BLaER1 (cell line): ENCODE measurements at regions not wholly inside any gene's neighbourhood (a gene's known extent, or its start where the extent isn't known, plus 50 kb on each side); places are given as distances from the start of the nearest gene placed in this dataset.

ENCODE experiments used
- H3K27ac ChIP-seq: shearing (Covaris generic); formaldehyde crosslinking; 2 replicates; pipeline ENCODE4 v1.8.1; 2022
- H3K27me3 ChIP-seq: shearing (Covaris generic); formaldehyde crosslinking; 2 replicates; pipeline ENCODE4 v1.8.1; 2022
- H3K36me3 ChIP-seq: shearing (Covaris generic); formaldehyde crosslinking; 2 replicates; pipeline ENCODE4 v1.8.1; 2022
- H3K4me1 ChIP-seq: shearing (Covaris generic); formaldehyde crosslinking; 2 replicates; pipeline ENCODE4 v1.8.1; 2022
- H3K4me2 ChIP-seq: shearing (Covaris generic); formaldehyde crosslinking; 2 replicates; pipeline ENCODE4 v1.8.1; 2022
- H3K4me3 ChIP-seq: shearing (Covaris generic); formaldehyde crosslinking; 2 replicates; pipeline ENCODE4 v1.8.1; 2022
- H3K9ac ChIP-seq: shearing (Covaris generic); formaldehyde crosslinking; 2 replicates; pipeline ENCODE4 v1.8.1; 2022
- H3K9me3 ChIP-seq: shearing (Covaris generic); formaldehyde crosslinking; 2 replicates; pipeline ENCODE4 v1.8.1; 2022
- H4K20me1 ChIP-seq: shearing (Covaris generic); formaldehyde crosslinking; 2 replicates; pipeline ENCODE4 v1.8.1; 2022
- Cebpa-rat ChIP-seq: shearing (Covaris generic); IDR thresholded peaks from 2 replicates; pipeline ENCODE4 v1.8.1; 2022

- no peak for TF ChIP-seq Cebpa-rat
- no peak overlapping the region for H3K4me3 ChIP-seq
Observed at GRCh38 chr4:176440698-176441097, 120.9 kb downstream of the SPCS3 start.

GRCh38 chr4:176441594-176441993, 121.8 kb downstream of the SPCS3 start:
- H3K27me3 ChIP-seq, result no peaks in the 10 kb centered on the region
- H3K36me3 ChIP-seq, result no peaks in the 10 kb centered on the region
- H3K4me3 ChIP-seq, result no peak overlapping the region
- no peak overlapping the region for H3K9ac ChIP-seq
- no peaks in the 10 kb centered on the region for H3K9me3 ChIP-seq
- H3K4me1 ChIP-seq, result peaks cover 7% of the 10 kb centered on the region
- no peak for TF ChIP-seq Cebpa-rat
- H4K20me1 ChIP-seq, result no peaks in the 10 kb centered on the region
- no peak overlapping the region for H3K4me2 ChIP-seq
- H3K27ac ChIP-seq, result no peak overlapping the region

More at GRCh38 chr4:176440698-176441097, 120.9 kb downstream of the SPCS3 start:
- no peaks in the 10 kb centered on the region for H3K9me3 ChIP-seq
- H3K27me3 ChIP-seq, result no peaks in the 10 kb centered on the region
- H3K36me3 ChIP-seq, result no peaks in the 10 kb centered on the region
- H3K4me2 ChIP-seq, result no peak overlapping the region
- no peak overlapping the region for H3K9ac ChIP-seq
- H3K27ac ChIP-seq, result no peak overlapping the region
- H4K20me1 ChIP-seq, result no peaks in the 10 kb centered on the region
- peaks cover 12% of the 10 kb centered on the region for H3K4me1 ChIP-seq

- H3K4me3 ChIP-seq, result no peak overlapping the region
- no peak overlapping the region for H3K4me2 ChIP-seq
- no peaks in the 10 kb centered on the region for H3K9me3 ChIP-seq
- no peak overlapping the region for H3K27ac ChIP-seq
- H3K27me3 ChIP-seq, result no peaks in the 10 kb centered on the region
- H4K20me1 ChIP-seq, result no peaks in the 10 kb centered on the region
- no peaks in the 10 kb centered on the region for H3K4me1 ChIP-seq
- no peak for TF ChIP-seq Cebpa-rat
- no peaks in the 10 kb centered on the region for H3K36me3 ChIP-seq
- no peak overlapping the region for H3K9ac ChIP-seq
Observed at GRCh38 chr4:176443117-176443516, 123.4 kb downstream of the SPCS3 start.

- H3K9me3 ChIP-seq, result no peaks in the 10 kb centered on the region
Observed at GRCh38 chr4:176443646-176444409, 124.1 kb downstream of the SPCS3 start.

GRCh38 chr4:176444741-176445140, 125.0 kb downstream of the SPCS3 start:
- Histone ChIP-seq H3K9ac (no peak overlapping the region), H3K36me3 (no peaks in the 10 kb centered on the region), H3K4me1 (no peaks in the 10 kb centered on the region), H3K4me3 (no peak overlapping the region), H3K27ac (no peak overlapping the region), H3K27me3 (no peaks in the 10 kb centered on the region), H3K9me3 (no peaks in the 10 kb centered on the region), H4K20me1 (no peaks in the 10 kb centered on the region), H3K4me2 (no peak overlapping the region)
- TF ChIP-seq Cebpa-rat, result no peak

More at GRCh38 chr4:176443646-176444409, 124.1 kb downstream of the SPCS3 start:
- no peaks in the 10 kb centered on the region for H3K27me3 ChIP-seq
- no peaks in the 10 kb centered on the region for H3K36me3 ChIP-seq
- H3K4me1 ChIP-seq, result no peaks in the 10 kb centered on the region
- no peak overlapping the region for H3K4me3 ChIP-seq
- no peak overlapping the region for H3K9ac ChIP-seq
- no peaks in the 10 kb centered on the region for H4K20me1 ChIP-seq
- no peak for TF ChIP-seq Cebpa-rat
- no peak overlapping the region for H3K27ac ChIP-seq
- H3K4me2 ChIP-seq, result no peak overlapping the region

GRCh38 chr4:176448761-176449160, 129.0 kb downstream of the SPCS3 start:
- no peaks in the 10 kb centered on the region for H3K27me3 ChIP-seq
- H3K9ac ChIP-seq, result no peak overlapping the region
- no peaks in the 10 kb centered on the region for H3K9me3 ChIP-seq
- H3K36me3 ChIP-seq, result no peaks in the 10 kb centered on the region
- H3K4me3 ChIP-seq, result no peak overlapping the region
- no peak overlapping the region for H3K27ac ChIP-seq
- no peak for TF ChIP-seq Cebpa-rat
- H4K20me1 ChIP-seq, result no peaks in the 10 kb centered on the region
- H3K4me2 ChIP-seq, result no peak overlapping the region
- no peaks in the 10 kb centered on the region for H3K4me1 ChIP-seq

GRCh38 chr4:176451443-176451842, 131.7 kb downstream of the SPCS3 start:
- no peak for TF ChIP-seq Cebpa-rat
- no peak overlapping the region for H3K4me2 ChIP-seq
- no peaks in the 10 kb centered on the region for H3K36me3 ChIP-seq
- H3K4me1 ChIP-seq, result no peaks in the 10 kb centered on the region
- no peaks in the 10 kb centered on the region for H3K9me3 ChIP-seq
- H3K4me3 ChIP-seq, result no peak overlapping the region
- no peak overlapping the region for H3K27ac ChIP-seq
- H3K9ac ChIP-seq, result no peak overlapping the region
- no peaks in the 10 kb centered on the region for H3K27me3 ChIP-seq
- H4K20me1 ChIP-seq, result no peaks in the 10 kb centered on the region

GRCh38 chr4:176453079-176453478, 133.3 kb downstream of the SPCS3 start:
- H4K20me1 ChIP-seq, result no peaks in the 10 kb centered on the region
- H3K27ac ChIP-seq, result no peak overlapping the region
- H3K4me3 ChIP-seq, result no peak overlapping the region
- H3K4me2 ChIP-seq, result no peak overlapping the region
- TF ChIP-seq Cebpa-rat, result no peak
- no peaks in the 10 kb centered on the region for H3K27me3 ChIP-seq
- no peaks in the 10 kb centered on the region for H3K9me3 ChIP-seq
- H3K9ac ChIP-seq, result no peak overlapping the region
- H3K4me1 ChIP-seq, result no peaks in the 10 kb centered on the region
- no peaks in the 10 kb centered on the region for H3K36me3 ChIP-seq

- H4K20me1 ChIP-seq, result no peaks in the 10 kb centered on the region
- H3K27ac ChIP-seq, result no peak overlapping the region
- no peak overlapping the region for H3K4me2 ChIP-seq
- no peaks in the 10 kb centered on the region for H3K36me3 ChIP-seq
- H3K9me3 ChIP-seq, result no peaks in the 10 kb centered on the region
- TF ChIP-seq Cebpa-rat, result no peak
- H3K9ac ChIP-seq, result no peak overlapping the region
- H3K27me3 ChIP-seq, result no peaks in the 10 kb centered on the region
- no peaks in the 10 kb centered on the region for H3K4me1 ChIP-seq
- no peak overlapping the region for H3K4me3 ChIP-seq
Observed at GRCh38 chr4:176453658-176454057, 133.9 kb downstream of the SPCS3 start.

GRCh38 chr4:176464748-176465147, 145.0 kb downstream of the SPCS3 start:
- H3K4me2 ChIP-seq, result no peak overlapping the region
- H3K9me3 ChIP-seq, result no peaks in the 10 kb centered on the region
- no peak overlapping the region for H3K4me3 ChIP-seq
- no peak overlapping the region for H3K9ac ChIP-seq
- H4K20me1 ChIP-seq, result no peaks in the 10 kb centered on the region
- no peaks in the 10 kb centered on the region for H3K27me3 ChIP-seq
- no peak overlapping the region for H3K27ac ChIP-seq
- no peak for TF ChIP-seq Cebpa-rat
- H3K4me1 ChIP-seq, result no peaks in the 10 kb centered on the region
- no peaks in the 10 kb centered on the region for H3K36me3 ChIP-seq

- Histone ChIP-seq H3K4me3 (no peak overlapping the region), H4K20me1 (no peaks in the 10 kb centered on the region), H3K27ac (no peak overlapping the region), H3K9me3 (no peaks in the 10 kb centered on the region), H3K27me3 (no peaks in the 10 kb centered on the region), H3K4me2 (no peak overlapping the region), H3K4me1 (no peaks in the 10 kb centered on the region), H3K9ac (no peak overlapping the region), H3K36me3 (no peaks in the 10 kb centered on the region)
- TF ChIP-seq Cebpa-rat, result no peak
Observed at GRCh38 chr4:176467001-176467400, 147.2 kb downstream of the SPCS3 start.
